WTC11 (cell line): ENCODE measurements at regions not wholly inside any gene's neighbourhood (a gene's known extent, or its start where the extent isn't known, plus 50 kb on each side); places are given as distances from the start of the nearest gene placed in this dataset.

Experiments
- ATAC-seq: fragments of 200-7000 bp; cut with Tn5 transposase; 2 replicates; pipeline ENCODE4 v1.10.0; 2021; ENCODE audit warnings: mild to moderate bottlenecking, moderate library complexity
- CTCF ChIA-PET: fragments of 300-600 bp; sonication (Branson Sonifier 250); formaldehyde crosslinking; loops from one replicate; lab custom pipeline; 2021; ENCODE audit warnings: antibody characterized with exemption; lab: Charles Lee
- POLR2A ChIA-PET: fragments of 350-600 bp; sonication (Branson Sonifier 250); formaldehyde crosslinking; loops from one replicate; lab custom pipeline; 2021; ENCODE audit warnings: antibody characterized with exemption; lab: Charles Lee
- DNase-seq: peaks from one replicate; pipeline ENCODE4 v3.0.0; 2021; ENCODE audit warnings: low spot score
- H3K27ac Mint-ChIP-seq: 2 replicates; pipeline ENCODE4 v1.8.0; 2021; ENCODE audit warnings: mixed read lengths
- H3K27me3 Mint-ChIP-seq: 2 replicates; pipeline ENCODE4 v1.8.0; 2021; ENCODE audit warnings: low read depth, mild to moderate bottlenecking, moderate library complexity, mixed read lengths
- H3K36me3 Mint-ChIP-seq: 2 replicates; pipeline ENCODE4 v1.8.0; 2021; ENCODE audit warnings: mixed read lengths
- H3K4me1 Mint-ChIP-seq: 2 replicates; pipeline ENCODE4 v1.8.0; 2022; ENCODE audit warnings: mixed read lengths
- H3K4me3 Mint-ChIP-seq: 2 replicates; pipeline ENCODE4 v1.8.0; 2021; ENCODE audit warnings: mild to moderate bottlenecking, moderate library complexity, mixed read lengths
- H3K9me3 Mint-ChIP-seq: 2 replicates; pipeline ENCODE4 v1.8.0; 2021; ENCODE audit warnings: mixed read lengths
- CREM ChIP-seq: sonication (generic); formaldehyde crosslinking; IDR thresholded peaks from 2 replicates; pipeline ENCODE4 v1.8.1; 2022; ENCODE audit warnings: mild to moderate bottlenecking, missing genetic modification reagents, moderate library complexity
- CTCF ChIP-seq: fragments of 200-600 bp; IDR thresholded peaks from 2 replicates; pipeline ENCODE4 v1.8.0; 2022; ENCODE audit warnings: antibody characterized with exemption
- FOXK1 ChIP-seq: sonication (generic); formaldehyde crosslinking; IDR thresholded peaks from 2 replicates; pipeline ENCODE4 v1.8.0; 2022; ENCODE audit warnings: mild to moderate bottlenecking, moderate library complexity, missing genetic modification reagents
- GTF2I ChIP-seq: fragments of 250-450 bp; sonication (Bioruptor Pico); conservative IDR thresholded peaks from 2 replicates; pipeline ENCODE4 v1.4.0; 2021; ENCODE audit warnings: mild to moderate bottlenecking
- MLX ChIP-seq: sonication (generic); formaldehyde crosslinking; IDR thresholded peaks from 2 replicates; pipeline ENCODE4 v1.8.1; 2023; ENCODE audit warnings: mild to moderate bottlenecking, missing genetic modification reagents, moderate library complexity
- PREB ChIP-seq: sonication (generic); formaldehyde crosslinking; IDR thresholded peaks from 2 replicates; pipeline ENCODE4 v1.8.1; 2022; ENCODE audit warnings: mild to moderate bottlenecking, missing genetic modification reagents, moderate library complexity, borderline replicate concordance
- SP1 ChIP-seq: sonication (generic); formaldehyde crosslinking; conservative IDR thresholded peaks from 2 replicates; pipeline ENCODE4 v1.8.1; 2022; ENCODE audit warnings: missing genetic modification reagents
- ZNF317 ChIP-seq: sonication (generic); formaldehyde crosslinking; IDR thresholded peaks from 2 replicates; pipeline ENCODE4 v1.8.1; 2023; ENCODE audit warnings: low read depth, mild to moderate bottlenecking, moderate library complexity, missing genetic modification reagents, borderline replicate concordance
- ZNF396 ChIP-seq: fragments of 250-450 bp; sonication (Bioruptor Pico); IDR thresholded peaks from 2 replicates; pipeline ENCODE4 v1.8.0; 2021; ENCODE audit warnings: mild to moderate bottlenecking, moderate library complexity, borderline replicate concordance
- ZNF671 ChIP-seq: fragments of 250-450 bp; sonication (Bioruptor Pico); IDR thresholded peaks from 2 replicates; pipeline ENCODE4 v1.8.0; 2021; ENCODE audit warnings: mild to moderate bottlenecking
- TF ChIP-seq, protein P1 (sequence below): sonication (generic); formaldehyde crosslinking; IDR thresholded peaks from 2 replicates; pipeline ENCODE4 v1.8.0; 2022; ENCODE audit warnings: mild to moderate bottlenecking, missing genetic modification reagents
- TF ChIP-seq, protein P2 (sequence below): sonication (generic); formaldehyde crosslinking; IDR thresholded peaks from 2 replicates; pipeline ENCODE4 v1.8.0; 2022; ENCODE audit warnings: mild to moderate bottlenecking, missing genetic modification reagents
- TF ChIP-seq, protein P3 (sequence below): sonication (generic); formaldehyde crosslinking; IDR thresholded peaks from 2 replicates; pipeline ENCODE4 v1.8.0; 2023; ENCODE audit warnings: mild to moderate bottlenecking, missing genetic modification reagents

- no peak for TF ChIP-seq CTCF
- TF ChIP-seq, all 79 proteins: peak for 0
Observed at GRCh38 chr13:82802528-82802927, 1079.7 kb downstream of the SLITRK1 start (continued).

GRCh38 chr13:82800391-82800790 is 1081.9 kb downstream of the SLITRK1 start:
- Mint-ChIP-seq H3K4me1 (peaks cover 20% of the 10 kb centered on the region), H3K36me3 (no peaks in the 10 kb centered on the region), H3K27me3 (no peaks in the 10 kb centered on the region), H3K9me3 (peaks cover 13% of the 10 kb centered on the region), H3K4me3 (no peak overlapping the region), H3K27ac (no peak overlapping the region)
- POLR2A ChIA-PET, result no interaction called here
- no peak for TF ChIP-seq GTF2I (CRISPR knock-in tag)
- TF ChIP-seq PREB (CRISPR knock-in tag), result no peak
- no peak for TF ChIP-seq CREM
- TF ChIP-seq, protein P1, sequence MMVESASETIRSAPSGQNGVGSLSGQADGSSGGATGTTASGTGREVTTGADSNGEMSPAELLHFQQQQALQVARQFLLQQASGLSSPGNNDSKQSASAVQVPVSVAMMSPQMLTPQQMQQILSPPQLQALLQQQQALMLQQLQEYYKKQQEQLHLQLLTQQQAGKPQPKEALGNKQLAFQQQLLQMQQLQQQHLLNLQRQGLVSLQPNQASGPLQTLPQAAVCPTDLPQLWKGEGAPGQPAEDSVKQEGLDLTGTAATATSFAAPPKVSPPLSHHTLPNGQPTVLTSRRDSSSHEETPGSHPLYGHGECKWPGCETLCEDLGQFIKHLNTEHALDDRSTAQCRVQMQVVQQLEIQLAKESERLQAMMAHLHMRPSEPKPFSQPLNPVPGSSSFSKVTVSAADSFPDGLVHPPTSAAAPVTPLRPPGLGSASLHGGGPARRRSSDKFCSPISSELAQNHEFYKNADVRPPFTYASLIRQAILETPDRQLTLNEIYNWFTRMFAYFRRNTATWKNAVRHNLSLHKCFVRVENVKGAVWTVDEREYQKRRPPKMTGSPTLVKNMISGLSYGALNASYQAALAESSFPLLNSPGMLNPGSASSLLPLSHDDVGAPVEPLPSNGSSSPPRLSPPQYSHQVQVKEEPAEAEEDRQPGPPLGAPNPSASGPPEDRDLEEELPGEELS, result no peak
- CTCF ChIA-PET, result no interaction called here
- no peak for DNase-seq
- ATAC-seq, result no peak

DNA sequence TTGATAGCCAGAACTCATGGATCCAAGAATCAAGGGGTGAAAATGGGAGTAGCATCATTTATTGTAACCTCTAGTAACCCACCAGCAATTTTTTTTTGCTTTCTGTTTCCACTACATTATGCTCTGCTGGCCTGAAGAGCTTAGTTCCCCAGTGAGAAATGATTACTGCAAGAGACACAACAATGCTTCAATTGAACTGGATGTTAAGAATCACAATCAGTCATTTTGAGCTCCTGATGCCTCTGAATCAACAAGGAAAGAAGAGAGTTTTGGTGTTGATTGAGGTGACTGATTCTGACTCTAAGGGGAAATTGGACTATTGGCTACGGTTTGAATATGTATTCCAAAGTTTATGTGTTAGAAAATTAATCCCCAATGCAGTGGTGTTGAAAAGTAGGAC is 1084.4 kb downstream of the SLITRK1 start:
- TF ChIP-seq SP1 (no peak), MLX (CRISPR knock-in tag) (no peak), ZNF396 (CRISPR knock-in tag) (no peak), ZNF317 (CRISPR knock-in tag) (no peak), ZNF671 (no peak), FOXK1 (CRISPR knock-in tag) (no peak)
- TF ChIP-seq, protein P2, sequence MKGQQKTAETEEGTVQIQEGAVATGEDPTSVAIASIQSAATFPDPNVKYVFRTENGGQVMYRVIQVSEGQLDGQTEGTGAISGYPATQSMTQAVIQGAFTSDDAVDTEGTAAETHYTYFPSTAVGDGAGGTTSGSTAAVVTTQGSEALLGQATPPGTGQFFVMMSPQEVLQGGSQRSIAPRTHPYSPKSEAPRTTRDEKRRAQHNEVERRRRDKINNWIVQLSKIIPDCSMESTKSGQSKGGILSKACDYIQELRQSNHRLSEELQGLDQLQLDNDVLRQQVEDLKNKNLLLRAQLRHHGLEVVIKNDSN, result no peak
- TF ChIP-seq, protein P3, sequence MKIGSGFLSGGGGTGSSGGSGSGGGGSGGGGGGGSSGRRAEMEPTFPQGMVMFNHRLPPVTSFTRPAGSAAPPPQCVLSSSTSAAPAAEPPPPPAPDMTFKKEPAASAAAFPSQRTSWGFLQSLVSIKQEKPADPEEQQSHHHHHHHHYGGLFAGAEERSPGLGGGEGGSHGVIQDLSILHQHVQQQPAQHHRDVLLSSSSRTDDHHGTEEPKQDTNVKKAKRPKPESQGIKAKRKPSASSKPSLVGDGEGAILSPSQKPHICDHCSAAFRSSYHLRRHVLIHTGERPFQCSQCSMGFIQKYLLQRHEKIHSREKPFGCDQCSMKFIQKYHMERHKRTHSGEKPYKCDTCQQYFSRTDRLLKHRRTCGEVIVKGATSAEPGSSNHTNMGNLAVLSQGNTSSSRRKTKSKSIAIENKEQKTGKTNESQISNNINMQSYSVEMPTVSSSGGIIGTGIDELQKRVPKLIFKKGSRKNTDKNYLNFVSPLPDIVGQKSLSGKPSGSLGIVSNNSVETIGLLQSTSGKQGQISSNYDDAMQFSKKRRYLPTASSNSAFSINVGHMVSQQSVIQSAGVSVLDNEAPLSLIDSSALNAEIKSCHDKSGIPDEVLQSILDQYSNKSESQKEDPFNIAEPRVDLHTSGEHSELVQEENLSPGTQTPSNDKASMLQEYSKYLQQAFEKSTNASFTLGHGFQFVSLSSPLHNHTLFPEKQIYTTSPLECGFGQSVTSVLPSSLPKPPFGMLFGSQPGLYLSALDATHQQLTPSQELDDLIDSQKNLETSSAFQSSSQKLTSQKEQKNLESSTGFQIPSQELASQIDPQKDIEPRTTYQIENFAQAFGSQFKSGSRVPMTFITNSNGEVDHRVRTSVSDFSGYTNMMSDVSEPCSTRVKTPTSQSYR, result no peak
- ChIA-PET POLR2A (no interaction called here), CTCF (no interaction called here)
- Mint-ChIP-seq H3K27me3 (no peaks in the 10 kb centered on the region), H3K9me3 (peaks cover 9% of the 10 kb centered on the region), H3K36me3 (no peaks in the 10 kb centered on the region), H3K4me1 (peaks cover 20% of the 10 kb centered on the region), H3K4me3 (no peak overlapping the region), H3K27ac (no peak overlapping the region)
- ATAC-seq (no peak), DNase-seq (no peak)
